ENCODE measurements at regions not wholly inside any gene's neighbourhood (a gene's known extent, or its start where the extent isn't known, plus 50 kb on each side); places are given as distances from the start of the nearest gene placed in this dataset.

DNA sequence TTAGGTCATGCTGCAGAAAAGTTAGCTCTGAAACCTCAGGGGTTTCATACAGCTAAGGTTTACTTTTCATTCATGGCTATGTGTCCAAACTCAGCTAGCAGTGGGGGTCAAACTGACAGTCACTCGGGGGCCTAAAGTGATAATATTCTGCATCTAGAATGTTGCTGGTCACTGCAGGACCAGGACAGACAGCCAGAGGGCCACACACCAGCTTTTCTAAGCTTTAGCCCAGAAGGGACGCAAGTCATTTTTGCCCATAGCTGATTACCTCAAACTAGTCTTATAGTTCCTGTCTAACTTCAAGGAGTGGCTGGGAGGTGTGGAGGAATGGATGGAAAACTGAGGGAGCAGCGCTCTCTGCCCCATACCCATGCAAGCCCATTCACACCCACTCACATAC, 163.0 kb upstream of the NLRP1 start:
- TF ChIP-seq, protein P1, sequence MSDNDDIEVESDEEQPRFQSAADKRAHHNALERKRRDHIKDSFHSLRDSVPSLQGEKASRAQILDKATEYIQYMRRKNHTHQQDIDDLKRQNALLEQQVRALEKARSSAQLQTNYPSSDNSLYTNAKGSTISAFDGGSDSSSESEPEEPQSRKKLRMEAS (IDR thresholded peaks at IDR 0.05) = no peak
- TF ChIP-seq EGR1 (IDR thresholded peaks at IDR 0.05) = no peak

Data from Ishikawa (cell line).